Naive B cell (primary cell): ENCODE measurements at regions not wholly inside any gene's neighbourhood (a gene's known extent, or its start where the extent isn't known, plus 50 kb on each side); places are given as distances from the start of the nearest gene placed in this dataset.
A peak's percentile ranks its signal among the peaks of the same experiment; 100 is the strongest.
"Not testable (repeated sequence)": the region's sequence is repeated elsewhere in the genome, so short reads cannot be mapped to it uniquely, and the experiment has no call there.

Experiments used
- ATAC-seq, 2 donors: fragments of 150-1000 bp; cut with Tn5 transposase; 2 replicates each; pipeline ENCODE4 v1.10.0; 2021; ENCODE audit warnings: low read depth in 2 of 2, mild to moderate bottlenecking in 2 of 2, moderate library complexity in 2 of 2
- DNase-seq: peaks from one replicate; pipeline ENCODE4 v3.0.0; 2022
- H3K27ac Mint-ChIP-seq, 6 donors: one replicate each; pipeline ENCODE4 v1.8.0; 2020 to 2022; ENCODE audit warnings: mild to moderate bottlenecking in 6 of 6, mixed read lengths in 6 of 6, moderate library complexity in 5 of 6, inconsistent platforms in 2 of 6
- H3K27me3 Mint-ChIP-seq, 3 donors: one replicate each; pipeline ENCODE4 v1.8.0; 2021 to 2022; ENCODE audit warnings: mixed read lengths in 3 of 3, mild to moderate bottlenecking in 1 of 3
- H3K36me3 Mint-ChIP-seq, 2 donors: one replicate each; pipeline ENCODE4 v1.8.0; 2020 to 2022; ENCODE audit warnings: mixed read lengths in 2 of 2, inconsistent platforms in 1 of 2, mild to moderate bottlenecking in 1 of 2
- H3K4me1 Mint-ChIP-seq, 3 donors: one replicate each; pipeline ENCODE4 v1.8.0; 2020 to 2022; ENCODE audit warnings: mixed read lengths in 3 of 3, inconsistent platforms in 1 of 3, mild to moderate bottlenecking in 1 of 3, moderate library complexity in 1 of 3
- H3K4me3 Mint-ChIP-seq, 8 donors: one replicate each; pipeline ENCODE4 v1.8.0; 2020 to 2022; ENCODE audit warnings: mild to moderate bottlenecking in 8 of 8, mixed read lengths in 8 of 8, moderate library complexity in 8 of 8, inconsistent platforms in 2 of 8
- H3K9me3 Mint-ChIP-seq, 7 donors: one replicate each; pipeline ENCODE4 v1.8.0; 2020 to 2022; ENCODE audit warnings: mixed read lengths in 7 of 7, mild to moderate bottlenecking in 5 of 7, inconsistent platforms in 2 of 7, moderate library complexity in 1 of 7

GRCh38 chr3:115388166-115388565 is 235.1 kb upstream of the GAP43 start:
- H3K4me3 Mint-ChIP-seq: no peak overlapping the region

GRCh38 chr3:115388811-115389210 is 234.5 kb upstream of the GAP43 start:
- H3K27ac Mint-ChIP-seq: no peak overlapping the region
- H3K27me3 Mint-ChIP-seq: peaks cover 0 to 8% (median 0%) of the 10 kb centered on the region in 3 donors
- no peak for ATAC-seq
- no peaks in the 10 kb centered on the region for H3K36me3 Mint-ChIP-seq
- DNase-seq: no peak
- no peaks in the 10 kb centered on the region for H3K9me3 Mint-ChIP-seq
- no peak overlapping the region for H3K4me3 Mint-ChIP-seq
- no peaks in the 10 kb centered on the region for H3K4me1 Mint-ChIP-seq

More at GRCh38 chr3:115388166-115388565, 235.1 kb upstream of the GAP43 start:
- Mint-ChIP-seq H3K36me3 (no peaks in the 10 kb centered on the region), H3K4me1 (no peaks in the 10 kb centered on the region), H3K27me3 (peaks cover 0 to 8% (median 0%) of the 10 kb centered on the region in 3 donors), H3K27ac (no peak overlapping the region), H3K9me3 (no peaks in the 10 kb centered on the region)
- no peak for DNase-seq
- ATAC-seq: no peak

- no peaks in the 10 kb centered on the region for H3K27me3 Mint-ChIP-seq
- H3K4me1 Mint-ChIP-seq: no peaks in the 10 kb centered on the region
- DNase-seq (no peak), ATAC-seq (no peak)
- no peak overlapping the region for H3K27ac Mint-ChIP-seq
- no peaks in the 10 kb centered on the region for H3K36me3 Mint-ChIP-seq
- H3K9me3 Mint-ChIP-seq: no peaks in the 10 kb centered on the region
- H3K4me3 Mint-ChIP-seq: no peak overlapping the region
Measured at GRCh38 chr3:115396801-115397200, 226.5 kb upstream of the GAP43 start.

- Mint-ChIP-seq H3K27me3 (peaks cover 0 to 3% (median 0%) of the 10 kb centered on the region in 3 donors), H3K36me3 (no peaks in the 10 kb centered on the region), H3K4me1 (no peaks in the 10 kb centered on the region), H3K4me3 (no peak overlapping the region), H3K27ac (no peak overlapping the region), H3K9me3 (no peaks in the 10 kb centered on the region)
- DNase-seq: no peak
- no peak for ATAC-seq
Measured at GRCh38 chr3:115397433-115397832, 225.9 kb upstream of the GAP43 start.

GRCh38 chr3:115398506-115398905 is 224.8 kb upstream of the GAP43 start:
- H3K9me3 Mint-ChIP-seq: no peaks in the 10 kb centered on the region
- DNase-seq (no peak), ATAC-seq (no peak)
- no peak overlapping the region for H3K4me3 Mint-ChIP-seq
- H3K4me1 Mint-ChIP-seq: no peaks in the 10 kb centered on the region
- peaks cover 0 to 4% (median 4%) of the 10 kb centered on the region in 3 donors for H3K27me3 Mint-ChIP-seq
- no peaks in the 10 kb centered on the region for H3K36me3 Mint-ChIP-seq
- H3K27ac Mint-ChIP-seq: no peak overlapping the region

DNA sequence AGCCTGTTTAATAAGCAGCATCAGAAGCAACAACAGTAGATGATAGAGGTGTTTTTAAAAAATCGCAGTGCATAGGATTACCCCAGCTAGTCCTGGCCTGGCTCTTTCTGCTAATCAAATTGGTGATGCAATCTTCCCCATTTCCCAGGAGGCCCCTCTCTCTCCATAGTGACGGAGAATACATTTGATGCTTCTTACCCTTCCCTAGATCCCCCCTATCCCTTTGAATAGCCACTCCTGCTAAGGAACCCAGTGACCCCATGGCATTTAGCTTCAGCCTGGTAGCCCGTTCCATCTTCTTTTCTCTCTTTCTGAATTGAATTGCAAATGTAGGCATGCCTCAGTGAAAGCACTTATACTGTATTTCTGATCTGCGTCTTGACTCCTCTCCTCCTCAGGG is 223.6 kb upstream of the GAP43 start:
- Mint-ChIP-seq H3K27ac (no peak overlapping the region), H3K36me3 (no peaks in the 10 kb centered on the region), H3K9me3 (no peaks in the 10 kb centered on the region), H3K4me1 (no peaks in the 10 kb centered on the region), H3K4me3 (no peak overlapping the region), H3K27me3 (peaks cover 0 to 4% (median 4%) of the 10 kb centered on the region in 3 donors)
- ATAC-seq: no peak
- DNase-seq: no peak

DNA sequence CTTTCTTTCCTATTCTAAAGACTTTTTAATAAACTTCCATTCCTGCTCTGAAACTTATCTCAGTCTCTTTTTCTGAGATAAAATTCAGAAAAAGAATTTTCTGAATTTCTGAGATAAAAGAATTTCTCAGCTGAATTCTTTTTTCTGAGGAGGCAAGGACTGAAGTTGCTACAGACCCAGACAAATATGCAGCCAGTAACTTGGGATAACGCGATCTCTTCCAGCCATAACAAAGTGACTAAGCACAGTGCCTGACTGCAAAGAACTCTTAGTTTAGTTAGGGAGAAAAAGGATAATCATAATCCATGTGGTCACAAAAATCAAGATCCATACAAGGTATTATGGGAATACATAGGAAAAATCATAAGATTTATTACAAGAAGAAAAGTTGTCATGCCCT is 222.0 kb upstream of the GAP43 start:
- H3K4me3 Mint-ChIP-seq: no peak overlapping the region
- H3K9me3 Mint-ChIP-seq: no peaks in the 10 kb centered on the region
- H3K27ac Mint-ChIP-seq: no peak overlapping the region
- peaks cover 0 to 4% (median 4%) of the 10 kb centered on the region in 3 donors for H3K27me3 Mint-ChIP-seq
- H3K4me1 Mint-ChIP-seq: no peaks in the 10 kb centered on the region
- no peaks in the 10 kb centered on the region for H3K36me3 Mint-ChIP-seq
- no peak for DNase-seq
- ATAC-seq: no peak

- ATAC-seq: no peak
- Mint-ChIP-seq H3K27ac (no peak overlapping the region), H3K9me3 (no peaks in the 10 kb centered on the region), H3K4me3 (no peak overlapping the region), H3K4me1 (no peaks in the 10 kb centered on the region), H3K36me3 (no peaks in the 10 kb centered on the region), H3K27me3 (peaks cover 0 to 4% (median 4%) of the 10 kb centered on the region in 3 donors)
- DNase-seq: no peak
Measured at GRCh38 chr3:115401851-115402501, 221.3 kb upstream of the GAP43 start.

DNA sequence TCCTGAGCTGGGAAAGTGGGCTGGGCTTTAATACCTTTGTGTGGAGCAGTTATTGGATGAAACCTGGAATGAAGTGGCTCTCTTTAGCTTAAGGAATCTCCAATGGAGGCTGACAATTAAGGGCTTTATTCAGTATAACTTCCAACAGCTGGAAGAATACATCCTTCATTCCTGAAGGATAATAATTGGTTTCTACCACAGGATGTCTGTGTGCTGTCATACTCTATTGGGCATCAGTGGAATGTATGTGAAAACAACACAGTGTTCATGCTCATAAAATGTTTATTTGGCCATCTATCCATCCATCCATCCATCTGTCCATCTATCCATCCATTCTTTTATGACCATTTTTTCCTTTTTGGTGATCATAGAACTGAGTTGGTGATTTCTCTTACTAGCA is 220.7 kb upstream of the GAP43 start:
- no peak overlapping the region for H3K27ac Mint-ChIP-seq
- H3K4me1 Mint-ChIP-seq: no peaks in the 10 kb centered on the region
- DNase-seq: no peak
- H3K4me3 Mint-ChIP-seq: no peak overlapping the region
- peaks cover 0 to 4% (median 4%) of the 10 kb centered on the region in 3 donors for H3K27me3 Mint-ChIP-seq
- ATAC-seq: no peak
- no peaks in the 10 kb centered on the region for H3K36me3 Mint-ChIP-seq
- H3K9me3 Mint-ChIP-seq: no peaks in the 10 kb centered on the region

DNA sequence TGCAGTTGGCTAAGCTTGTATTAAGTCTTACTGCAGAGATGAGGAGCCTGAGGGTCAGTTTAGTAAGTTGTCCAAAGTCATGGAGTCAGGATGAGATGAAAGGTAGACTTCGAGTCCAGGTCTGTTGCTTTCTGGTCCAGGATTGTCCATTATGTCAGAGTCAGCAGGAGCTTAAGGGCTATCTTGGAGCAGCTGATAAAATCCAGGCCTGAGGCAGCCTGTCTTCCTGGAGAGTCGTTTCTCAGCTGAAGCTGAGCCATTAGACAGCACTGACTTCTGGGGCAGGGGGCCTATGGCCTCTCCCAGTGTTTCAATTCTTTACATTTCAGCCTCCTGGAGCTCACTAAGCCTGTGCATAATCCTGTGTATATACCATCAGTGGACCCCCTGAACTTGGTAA is 219.5 kb upstream of the GAP43 start:
- peaks cover 0 to 4% (median 4%) of the 10 kb centered on the region in 3 donors for H3K27me3 Mint-ChIP-seq
- ATAC-seq: no peak
- no peaks in the 10 kb centered on the region for H3K4me1 Mint-ChIP-seq
- H3K9me3 Mint-ChIP-seq: no peaks in the 10 kb centered on the region
- H3K36me3 Mint-ChIP-seq: no peaks in the 10 kb centered on the region
- no peak overlapping the region for H3K4me3 Mint-ChIP-seq
- H3K27ac Mint-ChIP-seq: no peak overlapping the region
- DNase-seq: no peak

DNA sequence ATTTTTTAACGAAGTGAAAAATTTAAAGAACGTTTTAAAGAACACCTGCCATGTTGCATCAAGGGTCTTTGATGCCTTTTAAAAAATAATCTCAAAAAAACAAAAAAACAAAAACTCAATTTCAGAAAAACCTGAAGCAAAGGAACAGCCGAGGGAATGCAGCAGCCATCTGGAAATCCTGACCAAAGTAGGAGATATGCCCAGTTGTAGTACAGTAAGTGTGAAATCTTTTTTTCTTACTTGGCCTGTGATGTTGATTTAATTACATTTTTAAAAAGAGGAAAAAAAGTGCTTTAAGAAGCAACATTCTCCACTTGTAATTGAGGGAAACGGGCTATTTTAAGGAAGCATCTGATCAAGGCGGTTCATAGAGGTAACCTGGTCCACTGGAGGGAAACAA is 213.7 kb upstream of the GAP43 start:
- no peaks in the 10 kb centered on the region for H3K9me3 Mint-ChIP-seq
- H3K27me3 Mint-ChIP-seq: peaks cover 0 to 7% (median 0%) of the 10 kb centered on the region in 3 donors
- H3K4me1 Mint-ChIP-seq: no peaks in the 10 kb centered on the region
- H3K4me3 Mint-ChIP-seq: no peak overlapping the region
- no peaks in the 10 kb centered on the region for H3K36me3 Mint-ChIP-seq
- ATAC-seq (no peak), DNase-seq (no peak)
- no peak overlapping the region for H3K27ac Mint-ChIP-seq

DNA sequence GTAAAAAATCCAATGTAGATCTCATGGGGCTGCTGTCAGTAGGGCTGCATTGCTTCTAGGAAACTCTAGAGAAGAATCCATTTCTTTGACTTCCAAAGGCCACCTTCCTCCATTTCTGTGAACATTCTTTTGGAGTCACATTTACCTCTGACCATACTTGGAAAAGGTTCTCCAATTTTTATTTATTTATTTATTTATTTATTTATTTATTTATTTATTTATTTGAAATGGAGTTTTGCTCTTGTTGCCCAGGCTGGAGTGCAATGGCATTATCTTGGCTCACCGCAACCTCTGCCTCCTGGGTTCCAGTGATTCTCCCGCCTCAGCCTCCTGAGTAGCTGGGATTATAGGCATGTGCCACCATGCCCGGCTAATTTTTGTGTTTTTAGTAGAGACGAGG is 208.7 kb upstream of the GAP43 start:
- ATAC-seq, DNase-seq, H3K9me3 Mint-ChIP-seq, H3K4me3 Mint-ChIP-seq, H3K27me3 Mint-ChIP-seq, H3K36me3 Mint-ChIP-seq, H3K27ac Mint-ChIP-seq: not testable (repeated sequence)
- peaks cover 4 to 11% (median 6%) of the 10 kb centered on the region in 3 donors for H3K4me1 Mint-ChIP-seq

- no peak for DNase-seq
- Mint-ChIP-seq H3K4me3 (no peak overlapping the region), H3K27ac (no peak overlapping the region), H3K36me3 (no peaks in the 10 kb centered on the region), H3K27me3 (peaks cover 0 to 7% (median 5%) of the 10 kb centered on the region in 3 donors), H3K9me3 (no peaks in the 10 kb centered on the region), H3K4me1 (peaks cover 4 to 11% (median 6%) of the 10 kb centered on the region in 3 donors)
- ATAC-seq: no peak
Measured at GRCh38 chr3:115415246-115415996, 207.9 kb upstream of the GAP43 start.

GRCh38 chr3:115418583-115418982 is 204.7 kb upstream of the GAP43 start:
- ATAC-seq: peak; percentile 32 to 48
- Mint-ChIP-seq H3K9me3 (peaks cover 0 to 5% (median 0%) of the 10 kb centered on the region in 7 donors), H3K36me3 (no peaks in the 10 kb centered on the region), H3K4me3 (no peak overlapping the region), H3K27ac (peak overlapping the region in 1 of 6 donors; percentile 78), H3K4me1 (peaks cover 4 to 11% (median 6%) of the 10 kb centered on the region in 3 donors), H3K27me3 (peaks cover 0 to 5% (median 0%) of the 10 kb centered on the region in 3 donors)
- DNase-seq: peak; percentile 2
